ENCODE measurements at regions not wholly inside any gene's neighbourhood (a gene's known extent, or its start where the extent isn't known, plus 50 kb on each side); places are given as distances from the start of the nearest gene placed in this dataset.

DNA sequence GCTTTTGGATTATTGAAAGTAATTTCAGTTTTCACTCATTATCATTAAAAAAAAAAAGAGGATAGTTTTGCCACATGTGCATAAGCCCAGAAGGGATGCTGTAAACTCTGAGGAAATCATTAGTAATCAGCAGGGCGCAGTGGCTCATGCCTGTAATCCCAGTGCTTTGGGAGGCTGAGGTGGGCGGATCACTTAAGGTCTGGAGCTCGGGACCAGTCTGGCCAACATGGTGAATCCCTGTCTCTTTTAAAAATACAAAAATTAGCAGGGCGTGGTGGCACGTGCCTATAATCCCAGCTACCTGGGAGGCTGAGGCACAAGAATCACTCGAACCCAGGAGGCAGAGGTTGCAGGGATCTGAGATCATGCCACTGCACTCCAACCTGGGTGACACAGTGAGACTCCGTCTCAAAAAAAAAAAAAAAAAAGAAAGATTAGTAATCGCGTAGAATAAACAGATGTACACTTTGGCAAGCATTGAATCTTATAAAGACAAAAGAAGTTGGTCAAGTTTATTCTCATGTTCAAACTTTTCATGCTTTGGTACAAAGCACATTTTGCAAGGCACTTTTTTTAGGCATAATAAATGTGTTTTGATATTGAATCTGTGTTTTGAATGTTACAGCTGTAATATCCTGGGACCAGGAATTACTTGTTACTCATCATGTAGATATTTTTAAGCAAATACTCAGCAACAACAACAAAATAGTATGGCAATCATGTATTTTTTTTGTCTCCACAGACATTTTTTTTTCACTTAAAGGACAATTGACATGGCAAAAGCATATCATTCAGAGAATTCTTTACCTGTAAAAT lies 93.2 kb upstream of the AGTR1 start:
- no peak for DNase-seq

DNA sequence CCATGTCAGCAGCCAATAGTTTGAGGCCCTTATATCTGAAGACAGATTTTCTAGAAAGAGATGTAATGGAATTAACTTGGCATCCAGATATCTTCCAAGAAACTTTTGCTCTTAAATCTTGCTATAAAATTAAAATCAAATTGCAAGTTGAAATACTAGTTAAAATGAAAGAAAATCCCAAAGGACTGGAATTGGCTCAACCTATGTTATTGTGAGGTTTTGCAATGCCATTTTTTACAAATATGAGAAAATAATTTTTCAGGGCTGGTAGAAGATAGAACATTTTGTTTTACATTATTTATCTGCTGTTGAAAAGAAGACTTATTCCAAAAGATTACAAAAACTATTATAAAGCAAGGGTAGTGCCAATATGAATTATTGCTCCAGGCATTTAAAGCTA lies 92.2 kb upstream of the AGTR1 start:
- no peak for DNase-seq

DNA sequence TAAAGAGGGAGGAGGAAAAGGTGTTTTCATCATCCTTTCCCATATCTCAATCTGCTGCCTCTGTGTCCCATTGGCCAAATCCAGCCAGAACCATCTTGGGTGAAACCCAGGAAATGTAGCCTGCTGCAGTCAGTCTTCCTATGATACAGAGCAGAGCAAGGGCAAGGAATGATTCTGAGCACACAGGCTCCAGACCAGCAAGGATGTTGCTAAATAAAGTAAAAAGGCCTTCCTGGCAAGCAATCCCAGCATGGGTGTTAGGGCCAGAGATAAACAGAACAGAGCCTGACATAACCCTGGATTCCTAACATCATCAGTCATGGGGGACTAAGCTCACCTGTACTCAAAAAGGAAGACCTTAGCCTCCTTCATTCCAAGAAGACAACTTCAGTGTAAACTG lies 90.7 kb upstream of the AGTR1 start:
- no peak for DNase-seq

DNA sequence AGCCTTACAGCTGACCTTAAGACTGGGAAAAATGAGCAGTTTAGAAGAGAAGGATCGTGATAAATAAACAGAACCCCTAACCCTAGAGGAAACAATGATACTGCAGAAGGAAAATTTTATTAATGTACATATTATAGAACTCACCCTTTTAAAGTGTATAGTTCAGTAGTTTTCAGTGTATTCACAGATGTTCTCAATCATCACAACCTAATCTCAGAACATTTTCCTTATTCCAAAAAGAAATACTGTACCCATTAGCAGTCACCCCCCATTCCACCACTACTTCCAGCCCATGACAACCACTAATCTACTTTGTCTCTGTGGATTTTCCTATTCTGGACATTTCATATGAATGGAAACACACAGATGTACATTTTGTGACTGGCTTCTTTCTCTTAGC lies 90.2 kb upstream of the AGTR1 start:
- no peak for DNase-seq

DNA sequence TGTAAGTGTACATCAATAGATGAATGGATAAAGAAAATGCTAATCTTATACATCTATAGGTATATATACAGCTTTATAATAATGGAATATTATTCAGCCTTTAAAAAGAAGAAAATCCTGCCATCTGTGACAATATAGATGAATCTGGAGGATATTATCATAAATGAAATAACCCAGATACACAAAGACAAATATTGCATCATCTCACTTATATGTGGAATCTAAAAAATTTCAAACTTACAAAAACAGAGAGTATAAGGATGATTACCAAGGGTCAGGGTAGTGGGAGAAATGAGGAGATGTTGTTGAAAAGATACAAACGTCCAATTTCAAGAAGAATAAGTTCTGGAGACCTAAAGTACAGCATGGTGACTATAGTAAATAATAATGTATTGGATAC lies 85.4 kb upstream of the AGTR1 start:
- DNase-seq: no peak

DNA sequence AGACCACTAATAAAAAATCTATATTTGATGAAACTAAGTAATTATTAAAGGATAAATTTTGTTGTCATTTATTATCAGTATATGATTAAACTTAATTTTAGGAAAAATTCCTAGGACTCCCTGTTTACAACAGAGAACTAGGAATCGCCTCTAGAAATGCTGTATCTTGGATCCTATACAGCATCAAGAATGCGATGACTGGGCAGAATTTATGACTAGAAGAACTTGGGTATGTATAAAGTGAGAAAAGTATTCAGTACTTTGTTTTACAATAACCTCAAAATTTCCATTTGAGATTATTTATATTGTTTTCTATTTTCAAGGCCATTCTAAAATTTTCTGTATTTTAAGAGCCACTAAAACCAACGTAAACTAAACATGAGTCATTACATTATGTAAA lies 82.3 kb upstream of the AGTR1 start:
- no peak for DNase-seq

DNA sequence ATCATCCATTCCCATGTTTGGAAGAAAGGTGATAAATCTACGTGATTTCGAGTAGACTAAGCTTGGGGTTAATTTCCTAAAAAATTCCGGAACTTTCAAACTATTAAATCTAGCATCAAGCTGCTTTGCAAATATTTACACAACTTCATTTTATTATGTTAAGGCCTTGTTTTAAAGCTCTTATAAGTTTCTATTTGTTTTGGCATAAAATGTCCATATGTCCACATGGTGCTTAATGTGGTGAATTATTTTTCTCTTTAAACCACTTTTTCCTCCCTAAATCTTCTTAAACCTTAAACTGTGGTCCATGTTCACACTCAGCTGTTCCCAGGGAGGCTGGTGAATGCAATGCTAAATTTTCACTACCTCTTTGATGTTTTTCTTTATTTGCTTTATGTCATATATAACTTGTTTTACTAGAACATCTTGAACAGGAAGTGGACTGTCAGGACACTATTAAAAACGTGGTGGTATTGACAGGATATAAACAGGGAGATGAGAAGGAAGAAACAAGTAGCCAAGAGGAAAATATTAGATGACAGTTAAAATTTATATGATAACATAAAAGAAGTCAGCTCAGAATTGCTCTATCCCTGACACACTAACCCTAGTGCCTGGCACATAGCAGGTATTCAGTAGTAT lies 72.5 kb upstream of the AGTR1 start:
- no peak for DNase-seq

DNA sequence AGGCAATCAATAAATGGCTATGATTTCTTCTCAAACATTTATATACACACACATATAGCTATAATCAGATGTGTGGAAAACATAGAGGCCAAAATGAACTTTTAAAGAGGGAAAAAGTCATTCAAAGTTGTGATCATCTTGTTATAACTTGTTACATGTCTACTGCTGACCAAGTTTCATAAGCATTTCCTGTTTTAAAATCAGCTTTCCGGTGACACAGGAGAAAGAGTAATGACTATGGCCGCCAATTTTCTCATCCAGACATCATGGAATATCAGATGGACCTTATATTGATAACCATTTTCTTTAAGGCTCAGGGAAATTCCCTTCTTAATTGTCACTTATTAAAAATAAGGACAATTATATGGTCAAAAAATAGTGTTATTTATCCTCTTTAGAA lies 71.7 kb upstream of the AGTR1 start:
- no peak for DNase-seq

DNA sequence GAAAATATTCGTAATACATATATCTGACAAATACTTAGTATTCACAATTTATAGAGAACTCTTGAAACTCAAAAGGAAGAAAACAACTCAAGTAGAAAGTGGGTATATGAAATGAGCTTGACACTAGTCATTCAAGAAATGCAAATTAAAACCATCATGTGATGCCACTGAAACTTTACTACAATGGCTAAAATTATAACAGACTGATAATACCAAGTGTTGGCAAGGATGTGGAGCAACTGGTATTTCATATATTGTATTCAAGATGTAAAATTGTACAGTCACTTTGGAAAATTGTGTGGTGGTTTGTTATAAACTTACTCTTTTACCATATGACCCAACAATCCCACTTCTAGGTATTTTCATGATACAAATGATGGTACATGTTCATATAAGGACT lies 68.7 kb upstream of the AGTR1 start:
- no peak for DNase-seq

DNA sequence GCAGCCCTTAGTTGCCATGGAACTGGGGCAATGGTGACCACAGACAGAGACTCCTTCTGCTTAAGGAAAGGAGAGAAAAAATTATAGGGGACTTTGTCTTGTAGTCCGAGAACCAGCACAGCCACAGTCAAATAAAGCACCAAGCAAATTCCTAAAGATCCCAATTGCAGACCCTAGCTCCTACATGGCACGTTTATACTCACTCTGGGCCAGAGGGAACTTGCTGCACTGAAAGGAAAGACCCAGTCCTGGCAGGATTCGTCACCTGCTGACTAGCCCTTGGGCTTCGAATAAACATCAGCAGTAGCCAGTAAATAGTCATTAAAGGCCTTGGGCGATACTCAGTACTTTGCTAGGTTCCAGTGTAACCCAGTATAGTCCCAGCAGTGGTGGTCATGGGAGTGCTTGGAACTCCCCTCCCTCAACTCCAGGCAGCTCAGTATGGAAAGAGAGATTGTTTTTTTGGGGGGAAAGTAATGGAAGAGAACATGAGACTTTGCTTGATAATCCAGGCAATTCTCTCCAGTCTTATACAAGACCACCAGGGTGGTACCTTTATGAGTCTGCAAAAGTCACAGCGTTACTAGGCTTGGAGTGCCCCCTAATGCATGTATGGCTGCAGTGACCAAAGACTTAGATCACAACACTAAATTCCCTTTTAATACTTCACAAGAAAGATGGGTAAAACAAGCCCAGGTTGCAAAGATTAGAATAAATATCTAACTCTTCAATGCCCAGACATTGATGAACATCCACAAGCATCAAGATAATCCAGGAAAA lies 66.4 kb upstream of the AGTR1 start:
- DNase-seq: no peak

DNA sequence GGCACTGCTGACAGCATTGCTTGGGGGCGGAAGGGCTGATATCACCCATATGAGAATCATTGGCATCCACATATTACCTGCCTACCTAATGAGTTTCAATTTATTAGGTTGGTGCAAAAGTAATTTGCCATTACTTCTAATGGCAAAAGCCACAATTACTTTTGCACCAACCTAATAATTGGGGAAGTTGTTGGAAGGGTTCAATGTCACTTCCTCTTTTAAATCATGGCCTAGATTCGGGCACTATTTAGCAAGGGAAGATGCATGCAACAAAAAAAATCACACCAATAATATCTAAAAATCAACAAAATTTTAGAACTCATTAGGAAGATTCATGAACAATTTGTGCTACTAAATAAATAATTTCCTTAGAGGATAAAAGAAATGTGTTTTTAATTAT lies 56.0 kb upstream of the AGTR1 start:
- no peak for DNase-seq

DNA sequence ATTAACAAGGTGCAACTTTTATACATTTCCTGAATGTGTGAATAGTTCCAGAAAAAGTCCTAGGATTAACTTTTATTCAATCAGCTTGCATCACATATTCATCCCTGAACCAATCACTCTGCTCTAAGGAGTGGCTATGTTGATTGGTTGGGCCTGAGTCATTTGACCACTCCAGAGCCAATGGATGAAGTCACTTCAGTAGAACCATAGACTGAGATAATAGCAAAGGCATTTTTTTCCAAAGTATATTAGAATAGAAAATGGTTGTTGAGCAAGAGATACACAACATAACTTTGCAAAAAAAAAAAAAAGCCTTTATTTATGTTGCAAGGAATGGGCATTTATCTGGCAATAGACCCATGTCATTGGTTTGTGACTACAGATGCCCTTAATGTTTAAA lies 55.5 kb upstream of the AGTR1 start:
- DNase-seq: no peak

DNA sequence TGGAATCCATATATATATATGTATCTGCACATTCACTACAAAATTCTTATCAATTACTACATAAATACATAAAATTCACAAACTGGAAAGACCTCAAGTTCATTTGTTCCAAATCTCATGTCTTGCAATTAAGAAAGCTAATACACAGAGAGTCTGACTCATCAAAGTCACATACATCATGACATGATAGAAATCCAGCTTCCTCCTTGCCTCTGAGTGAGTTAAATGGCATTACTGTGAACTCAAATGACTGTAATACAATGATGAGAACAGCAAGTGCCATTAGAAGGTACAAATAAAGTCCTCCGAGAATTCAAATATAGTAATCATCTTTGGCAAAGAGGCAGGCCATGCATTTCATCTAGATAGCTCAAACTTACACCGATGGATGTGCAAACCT lies 55.1 kb upstream of the AGTR1 start:
- DNase-seq: no peak

DNA sequence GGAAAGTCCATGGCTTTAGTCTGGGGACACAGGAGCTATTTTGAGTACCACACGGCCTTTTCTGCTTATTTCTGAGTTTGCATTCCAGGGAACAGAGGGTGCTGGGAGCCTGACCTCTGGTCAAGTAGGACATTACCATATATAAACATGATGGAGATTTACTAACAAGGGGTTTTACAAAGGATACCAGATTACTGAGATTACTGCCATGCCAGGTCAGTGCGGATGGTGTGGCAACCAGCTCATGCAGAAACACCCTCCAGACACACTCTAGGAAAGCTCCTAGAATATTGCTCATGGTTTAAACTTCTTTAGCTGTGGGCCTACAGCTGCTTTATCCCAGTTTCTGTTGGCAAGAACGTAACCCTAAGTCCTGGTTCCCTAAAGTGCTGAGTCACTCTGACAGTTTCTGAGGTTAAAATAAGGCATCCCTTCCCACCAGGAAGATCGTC lies 54.3 kb upstream of the AGTR1 start:
- DNase-seq: no peak

DNA sequence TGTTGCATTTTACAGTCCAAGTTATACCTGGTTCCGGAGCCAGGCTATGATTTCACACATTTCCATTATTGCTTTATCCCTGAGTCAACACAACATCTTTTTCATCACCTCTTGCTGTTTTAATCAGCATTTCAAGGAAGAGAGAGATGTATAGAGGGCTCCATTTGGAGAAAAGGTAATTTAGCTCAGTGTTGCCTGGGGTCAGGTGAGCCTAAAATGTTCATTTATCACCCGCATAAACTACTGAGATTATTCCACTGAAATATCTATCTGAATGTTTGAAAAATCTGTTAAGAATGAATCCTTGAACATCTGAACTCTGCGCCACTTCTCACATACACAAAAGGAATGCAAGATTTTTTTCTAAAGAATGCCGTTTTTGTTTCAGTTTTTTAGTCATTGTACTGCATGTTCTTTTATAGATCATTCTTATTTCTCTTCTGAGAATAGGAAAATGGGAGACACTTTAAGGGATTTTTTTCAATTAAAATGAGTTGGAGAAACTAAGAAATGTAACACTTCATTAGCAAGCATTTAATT lies 51.5 kb upstream of the AGTR1 start:
- no peak for DNase-seq
